HG03342 (cell line): ENCODE measurements at regions not wholly inside any gene's neighbourhood (a gene's known extent, or its start where the extent isn't known, plus 50 kb on each side); places are given as distances from the start of the nearest gene placed in this dataset.
"Not testable (repeated sequence)": the region's sequence is repeated elsewhere in the genome, so short reads cannot be mapped to it uniquely, and the experiment has no call there.

Experiments
- ATAC-seq: cut with Tn5 transposase; IDR thresholded peaks from one replicate; pipeline ENCODE4 v1.9.1; 2021; ENCODE audit warnings: mild to moderate bottlenecking, moderate library complexity; ENCODE audit not compliant: unreplicated experiment

GRCh38 chr12:25384038-25384892, 133.5 kb upstream of the KRAS start:
- ATAC-seq = no peak

- no peak for ATAC-seq
These were observed 131.8 kb upstream of the KRAS start for GRCh38 chr12:25382311-25383106.

- ATAC-seq = no peak
These were observed 126.9 kb upstream of the KRAS start for GRCh38 chr12:25377469-25378177.

- no peak for ATAC-seq
These were observed 126.3 kb upstream of the KRAS start for GRCh38 chr12:25376985-25377384.

GRCh38 chr12:25376407-25376806, 125.7 kb upstream of the KRAS start:
- no peak for ATAC-seq

GRCh38 chr12:25372969-25373817, 122.5 kb upstream of the KRAS start:
- no peak for ATAC-seq

- no peak for ATAC-seq
These were observed 121.3 kb upstream of the KRAS start for GRCh38 chr12:25372002-25372401.

GRCh38 chr12:25368557-25368956, 117.8 kb upstream of the KRAS start:
- ATAC-seq = no peak

- no peak for ATAC-seq
These were observed 115.4 kb upstream of the KRAS start for GRCh38 chr12:25366122-25366521.

- peak; percentile 10 for ATAC-seq
These were observed 114.6 kb upstream of the KRAS start for GRCh38 chr12:25365340-25365730.

GRCh38 chr12:25364529-25365339, 114.0 kb upstream of the KRAS start:
- peak; percentile 86 for ATAC-seq

- ATAC-seq = no peak
These were observed 111.9 kb upstream of the KRAS start for GRCh38 chr12:25362646-25363045.

- ATAC-seq = no peak
These were observed 110.8 kb upstream of the KRAS start for GRCh38 chr12:25361511-25361910.

- ATAC-seq = no peak
These were observed 106.9 kb upstream of the KRAS start for GRCh38 chr12:25357595-25357994.

- ATAC-seq = not testable (repeated sequence)
These were observed 102.2 kb upstream of the KRAS start for GRCh38 chr12:25352942-25353341.

GRCh38 chr12:25352083-25352918, 101.6 kb upstream of the KRAS start:
- no peak for ATAC-seq

GRCh38 chr12:25348593-25348895, 97.8 kb upstream of the KRAS start:
- no peak for ATAC-seq

- no peak for ATAC-seq
These were observed 97.2 kb upstream of the KRAS start for GRCh38 chr12:25347716-25348592.
